Effector memory CD4-positive, alpha-beta T cell (primary cell): ENCODE measurements at regions not wholly inside any gene's neighbourhood (a gene's known extent, or its start where the extent isn't known, plus 50 kb on each side); places are given as distances from the start of the nearest gene placed in this dataset.

Experiments used
- DNase-seq, 3 donors: peaks; one replicate each; pipeline ENCODE4 v3.0.0-alpha.2; 2020
- H3K27ac ChIP-seq: 2 replicates; pipeline ENCODE4 v1.7.0; 2013; ENCODE audit warnings: mild to moderate bottlenecking, low read length, moderate library complexity; ENCODE audit not compliant: insufficient read depth, poor library complexity, severe bottlenecking
- H3K27me3 ChIP-seq: replicated peaks from 2 replicates; pipeline ENCODE4 v1.7.0; 2013; ENCODE audit warnings: mild to moderate bottlenecking, low read length; ENCODE audit not compliant: insufficient read depth, control insufficient read depth, poor library complexity, severe bottlenecking
- H3K36me3 ChIP-seq: 2 replicates; pipeline ENCODE4 v1.7.0; 2013; ENCODE audit warnings: mild to moderate bottlenecking, low read length, moderate library complexity; ENCODE audit not compliant: control insufficient read depth, insufficient read depth
- H3K4me1 ChIP-seq: 2 replicates; pipeline ENCODE4 v1.7.0; 2013; ENCODE audit warnings: low read length, mild to moderate bottlenecking; ENCODE audit not compliant: control insufficient read depth, insufficient read depth, poor library complexity, severe bottlenecking
- H3K4me3 ChIP-seq: 2 replicates; pipeline ENCODE4 v1.7.0; 2013; ENCODE audit warnings: low read length, low read depth, mild to moderate bottlenecking; ENCODE audit not compliant: insufficient read depth, poor library complexity, severe bottlenecking
- H3K9me3 ChIP-seq: 2 replicates; pipeline ENCODE4 v1.7.0; 2013; ENCODE audit warnings: mild to moderate bottlenecking, low read length, moderate library complexity; ENCODE audit not compliant: control insufficient read depth

- Histone ChIP-seq H3K4me3 (no peak overlapping the region), H3K27ac (no peak overlapping the region), H3K4me1 (no peaks in the 10 kb centered on the region), H3K36me3 (no peaks in the 10 kb centered on the region), H3K9me3 (no peaks in the 10 kb centered on the region), H3K27me3 (no peaks in the 10 kb centered on the region)
- DNase-seq = no peak
Observed at GRCh38 chr22:23513133-23513532, 67.0 kb downstream of the IGLL1 start.

GRCh38 chr22:23512721-23513120 is 67.4 kb downstream of the IGLL1 start:
- Histone ChIP-seq H3K4me1 (no peaks in the 10 kb centered on the region), H3K4me3 (no peak overlapping the region), H3K27ac (no peak overlapping the region), H3K36me3 (no peaks in the 10 kb centered on the region), H3K27me3 (no peaks in the 10 kb centered on the region), H3K9me3 (no peaks in the 10 kb centered on the region)
- DNase-seq = no peak

- DNase-seq = no peak
- Histone ChIP-seq H3K27me3 (no peaks in the 10 kb centered on the region), H3K4me3 (no peak overlapping the region), H3K36me3 (no peaks in the 10 kb centered on the region), H3K9me3 (no peaks in the 10 kb centered on the region), H3K4me1 (no peaks in the 10 kb centered on the region), H3K27ac (no peak overlapping the region)
Observed at GRCh38 chr22:23512348-23512705, 67.8 kb downstream of the IGLL1 start.

DNA sequence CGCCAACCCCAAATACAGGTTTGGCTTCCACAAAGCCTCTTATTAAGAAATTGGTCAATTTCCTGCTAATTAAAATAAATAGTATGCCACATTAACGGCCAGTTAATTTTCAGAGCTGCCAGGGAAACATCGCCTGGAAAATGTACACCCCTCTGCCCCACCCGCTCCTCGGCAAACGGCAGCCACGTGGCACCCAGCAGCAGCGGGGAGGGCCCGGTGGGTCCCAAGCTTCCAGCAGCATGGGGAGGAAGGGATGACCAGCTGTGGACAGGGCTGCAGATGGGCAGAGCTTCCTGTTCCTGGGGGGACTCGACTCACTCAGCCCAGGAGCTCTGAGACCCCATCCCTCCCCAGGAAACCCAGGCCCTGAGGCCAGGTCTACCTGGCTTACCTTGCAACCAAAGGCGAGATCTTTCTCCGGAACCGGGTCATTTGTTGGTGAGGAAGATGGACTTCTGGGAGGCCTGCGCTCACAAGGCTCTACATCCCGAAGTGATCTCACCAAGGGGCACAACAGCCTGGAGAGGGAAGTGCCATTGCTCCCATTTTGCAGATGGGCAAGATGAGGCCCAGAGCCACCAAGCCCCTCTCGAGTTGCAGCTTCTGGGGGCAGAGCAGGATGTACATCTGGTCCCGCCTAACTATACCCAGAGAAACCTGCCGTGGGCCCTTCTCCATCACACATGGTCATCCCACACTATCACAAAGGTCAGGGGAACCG is 68.3 kb downstream of the IGLL1 start:
- Histone ChIP-seq H3K27ac (no peak overlapping the region), H3K4me3 (no peak overlapping the region), H3K9me3 (no peaks in the 10 kb centered on the region), H3K4me1 (no peaks in the 10 kb centered on the region), H3K36me3 (no peaks in the 10 kb centered on the region), H3K27me3 (no peaks in the 10 kb centered on the region)
- DNase-seq = no peak

DNA sequence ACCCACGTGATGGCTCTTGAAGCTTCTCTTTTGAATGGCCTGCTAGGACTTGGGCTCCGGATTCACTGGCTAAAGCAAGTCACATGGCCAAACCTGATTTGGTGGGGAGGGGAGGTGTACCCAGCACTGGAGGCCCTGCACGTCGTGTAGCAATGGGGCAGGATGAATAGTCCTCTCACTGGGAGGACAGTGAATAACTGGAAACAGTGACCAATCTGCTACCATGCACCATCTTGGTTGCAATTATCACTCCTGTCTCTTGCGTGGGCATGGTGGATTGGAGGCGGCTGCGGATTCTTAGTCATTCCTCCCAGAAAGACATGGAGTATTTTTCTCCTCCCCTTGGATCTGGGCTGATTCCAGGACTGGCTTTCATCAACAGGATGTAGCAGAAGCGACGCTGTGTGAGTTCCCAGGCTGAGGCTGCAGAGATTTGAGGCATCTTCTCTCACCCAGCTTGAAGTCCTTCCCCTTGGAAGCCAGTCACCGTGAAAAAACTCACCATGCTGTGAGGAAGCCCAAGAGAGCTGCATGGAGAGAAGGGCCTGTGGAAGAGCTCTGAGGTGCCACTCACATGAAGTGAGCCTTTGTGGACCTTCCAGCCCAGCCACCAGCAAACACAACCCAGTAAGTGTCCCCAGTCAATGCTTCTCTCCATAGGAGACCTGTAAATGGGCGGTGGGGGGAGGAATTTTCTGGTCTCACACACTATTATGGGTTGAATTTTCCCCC is 70.4 kb downstream of the IGLL1 start:
- Histone ChIP-seq H3K36me3 (no peaks in the 10 kb centered on the region), H3K4me1 (no peaks in the 10 kb centered on the region), H3K9me3 (no peaks in the 10 kb centered on the region), H3K27ac (no peak overlapping the region), H3K27me3 (no peaks in the 10 kb centered on the region), H3K4me3 (no peak overlapping the region)
- no peak for DNase-seq

DNA sequence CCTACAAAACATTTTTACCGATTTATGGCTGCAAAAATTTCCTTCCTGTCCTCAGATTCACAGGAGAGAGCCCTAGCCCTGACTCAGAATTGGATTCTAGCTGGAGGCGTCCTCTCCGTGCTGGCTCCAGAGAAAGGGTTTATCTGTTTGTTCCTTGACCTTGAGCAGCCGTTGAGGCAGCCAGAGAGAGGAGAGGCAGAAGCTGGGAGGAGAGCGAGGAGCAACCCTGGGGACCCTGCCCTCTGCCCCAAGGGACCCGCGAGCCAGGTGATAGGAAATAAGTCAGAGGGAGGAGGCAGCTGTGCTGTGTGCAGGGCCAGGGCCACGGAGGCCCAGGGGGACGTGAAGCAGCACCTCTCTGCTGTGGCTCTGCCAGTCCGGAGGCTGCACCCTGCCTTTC is 75.6 kb downstream of the IGLL1 start:
- Histone ChIP-seq H3K4me3 (no peak overlapping the region), H3K9me3 (no peaks in the 10 kb centered on the region), H3K27ac (no peak overlapping the region), H3K36me3 (no peaks in the 10 kb centered on the region), H3K27me3 (no peaks in the 10 kb centered on the region), H3K4me1 (no peaks in the 10 kb centered on the region)
- no peak for DNase-seq

DNA sequence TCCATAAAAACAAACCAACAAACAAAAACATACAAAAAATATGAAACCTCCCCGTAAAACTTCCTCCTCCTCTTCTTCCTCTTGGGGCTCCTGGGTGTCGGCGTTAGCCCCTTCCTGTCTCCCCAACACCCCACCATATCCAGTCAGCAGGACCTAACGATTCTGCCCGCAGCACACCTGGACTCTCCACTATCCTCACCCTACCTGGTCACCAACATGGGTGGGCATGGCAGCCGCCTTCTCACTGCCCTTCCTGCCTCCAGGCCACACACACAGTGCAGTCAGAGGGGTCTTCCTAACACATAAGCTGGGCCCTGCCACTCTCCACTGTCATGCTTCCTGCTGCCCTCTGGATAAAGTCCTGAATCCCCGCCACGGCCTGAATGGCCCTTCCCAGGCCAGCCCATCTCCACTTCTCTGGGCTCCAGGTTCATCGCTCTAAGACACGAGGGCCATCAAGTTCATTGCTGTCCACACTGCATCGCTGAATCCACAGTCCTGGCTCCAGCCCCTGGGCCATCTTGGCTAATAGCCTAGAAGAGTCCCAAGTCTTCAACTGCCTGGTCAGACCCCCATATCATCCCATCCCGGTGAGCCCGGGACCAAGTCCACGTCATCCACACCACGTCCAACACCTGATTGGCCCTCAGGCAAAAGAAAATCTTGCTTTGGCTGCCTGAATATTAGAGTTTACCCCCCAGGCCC is 76.2 kb downstream of the IGLL1 start:
- Histone ChIP-seq H3K4me3 (no peak overlapping the region), H3K36me3 (no peaks in the 10 kb centered on the region), H3K4me1 (no peaks in the 10 kb centered on the region), H3K9me3 (no peaks in the 10 kb centered on the region), H3K27me3 (no peaks in the 10 kb centered on the region), H3K27ac (no peak overlapping the region)
- DNase-seq = no peak

DNA sequence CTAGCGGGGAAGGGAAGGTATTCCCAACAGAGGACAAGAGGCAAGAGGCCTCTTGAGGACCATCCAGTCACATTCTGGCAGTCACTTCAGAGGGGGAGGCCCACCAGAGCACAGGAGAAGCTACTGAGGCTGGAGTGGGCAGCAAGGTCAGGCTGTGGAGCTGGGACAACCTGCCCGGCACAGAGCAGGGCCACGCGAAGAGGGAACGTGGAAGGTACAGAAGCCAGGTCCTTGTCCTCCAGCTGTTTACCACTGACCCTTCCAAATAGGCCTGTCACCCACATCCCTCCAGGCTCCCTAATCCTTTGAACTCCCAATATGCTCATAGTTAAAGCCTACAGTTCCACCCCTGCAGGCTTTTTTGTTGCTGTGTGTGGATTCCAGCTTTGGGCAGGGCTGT is 76.9 kb downstream of the IGLL1 start:
- Histone ChIP-seq H3K4me3 (no peak overlapping the region), H3K27ac (no peak overlapping the region), H3K9me3 (no peaks in the 10 kb centered on the region), H3K36me3 (no peaks in the 10 kb centered on the region), H3K4me1 (no peaks in the 10 kb centered on the region), H3K27me3 (no peaks in the 10 kb centered on the region)
- no peak for DNase-seq

DNA sequence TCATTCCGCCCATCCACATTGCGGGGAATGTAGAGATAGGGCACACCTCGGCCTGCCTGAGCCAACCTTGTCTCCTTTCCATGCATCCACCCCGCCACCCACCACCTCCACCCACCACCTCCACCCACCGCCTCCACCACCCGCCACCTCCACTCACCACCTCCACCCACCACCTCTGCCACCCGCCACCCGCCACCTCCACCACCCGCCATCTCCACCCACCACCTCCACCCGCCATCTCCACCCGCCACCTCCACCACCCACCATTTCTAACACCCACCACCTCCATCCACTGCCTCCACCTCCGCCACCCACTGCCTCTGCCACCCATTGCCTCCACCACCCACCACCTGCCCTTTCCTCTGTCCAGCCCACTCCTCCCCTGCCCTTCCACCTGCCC is 78.4 kb downstream of the IGLL1 start:
- H3K4me1 ChIP-seq = no peaks in the 10 kb centered on the region
- no peak for DNase-seq
- H3K27me3 ChIP-seq = no peaks in the 10 kb centered on the region
- H3K27ac ChIP-seq = no peak overlapping the region
- no peaks in the 10 kb centered on the region for H3K36me3 ChIP-seq
- no peak overlapping the region for H3K4me3 ChIP-seq
- H3K9me3 ChIP-seq = no peaks in the 10 kb centered on the region

GRCh38 chr22:23501261-23501619 is 78.8 kb downstream of the IGLL1 start:
- Histone ChIP-seq H3K36me3 (no peaks in the 10 kb centered on the region), H3K4me3 (no peak overlapping the region), H3K4me1 (no peaks in the 10 kb centered on the region), H3K27ac (no peak overlapping the region), H3K27me3 (no peaks in the 10 kb centered on the region), H3K9me3 (no peaks in the 10 kb centered on the region)
- no peak for DNase-seq
